ENCODE measurements at regions not wholly inside any gene's neighbourhood (a gene's known extent, or its start where the extent isn't known, plus 50 kb on each side); places are given as distances from the start of the nearest gene placed in this dataset.

- no peak for TF ChIP-seq CTCF (IDR thresholded peaks at IDR 0.05; ENCODE audit: insufficient read depth, low read length)
- no peak for TF ChIP-seq REST (IDR thresholded peaks at IDR 0.05; ENCODE audit: insufficient replicate concordance, low read depth)
Measured at GRCh38 chr12:68480526-68480925, 130.2 kb upstream of the RAP1B start.
